ENCODE measurements at regions not wholly inside any gene's neighbourhood (a gene's known extent, or its start where the extent isn't known, plus 50 kb on each side); places are given as distances from the start of the nearest gene placed in this dataset.

DNA sequence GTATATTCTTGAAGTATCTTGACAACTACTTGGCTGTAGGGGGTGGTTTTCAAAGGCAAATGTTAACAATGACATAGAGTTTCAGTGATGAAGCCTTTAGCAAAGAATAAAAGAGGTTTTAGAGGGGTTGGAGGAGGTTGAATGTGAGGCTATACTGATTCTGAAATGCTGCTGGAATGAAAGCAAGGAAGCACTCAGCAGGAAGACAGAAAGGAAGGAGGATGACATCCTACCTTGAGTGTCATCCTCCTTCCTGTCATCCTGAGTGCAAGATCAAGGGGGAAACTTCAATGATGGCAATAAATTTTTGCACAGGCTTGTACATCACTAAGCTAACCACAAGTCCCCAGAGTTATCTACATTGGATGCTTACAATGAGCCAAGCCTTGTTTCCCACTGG lies 120.5 kb downstream of the APIP start:
- H3K4me3 ChIP-seq (ENCODE audit: control extremely low read depth in 1 of 5, extremely low read depth in 1 of 5, insufficient read depth in 1 of 5, low read depth in 2 of 5, low read length in 4 of 5): no peak overlapping the region
- Mint-ChIP-seq H3K9me3 (ENCODE audit: insufficient read depth) (no peaks in the 10 kb centered on the region), H3K4me3 (no peak overlapping the region), H3K27me3 (peaks cover 16% of the 10 kb centered on the region), H3K27ac (no peak overlapping the region), H3K4me1 (no peaks in the 10 kb centered on the region)
- no peaks in the 10 kb centered on the region for H3K79me2 ChIP-seq (ENCODE audit: control insufficient read depth, insufficient read depth, low read length)
- H3K9me3 ChIP-seq (ENCODE audit: control extremely low read depth in 1 of 3, control insufficient read depth in 2 of 3, insufficient read depth in 1 of 3, low read length in 2 of 3): peaks cover 0 to 8% (median 0%) of the 10 kb centered on the region in 3 donors
- H3K4me2 ChIP-seq (replicated peaks; ENCODE audit: low read depth, low read length, poor library complexity, severe bottlenecking): no peak overlapping the region
- no peaks in the 10 kb centered on the region for H3K27me3 ChIP-seq (replicated peaks in 1 of 4; ENCODE audit: control extremely low read depth in 1 of 4, control insufficient read depth in 3 of 4, insufficient read depth in 4 of 4, low read length in 3 of 4)
- no peaks in the 10 kb centered on the region for H4K20me1 ChIP-seq (ENCODE audit: control insufficient read depth, insufficient read depth, low read length, poor library complexity, severe bottlenecking)
- ATAC-seq (ENCODE audit: low read depth) (no peak), DNase-seq (no peak)
- H3K9ac ChIP-seq (ENCODE audit: low read length): no peak overlapping the region
- H3K27ac ChIP-seq (ENCODE audit: low read length in 2 of 2): no peak overlapping the region
- ChIA-PET POLR2A (no interaction called here), CTCF (no interaction called here)
- TF ChIP-seq, protein P1, sequence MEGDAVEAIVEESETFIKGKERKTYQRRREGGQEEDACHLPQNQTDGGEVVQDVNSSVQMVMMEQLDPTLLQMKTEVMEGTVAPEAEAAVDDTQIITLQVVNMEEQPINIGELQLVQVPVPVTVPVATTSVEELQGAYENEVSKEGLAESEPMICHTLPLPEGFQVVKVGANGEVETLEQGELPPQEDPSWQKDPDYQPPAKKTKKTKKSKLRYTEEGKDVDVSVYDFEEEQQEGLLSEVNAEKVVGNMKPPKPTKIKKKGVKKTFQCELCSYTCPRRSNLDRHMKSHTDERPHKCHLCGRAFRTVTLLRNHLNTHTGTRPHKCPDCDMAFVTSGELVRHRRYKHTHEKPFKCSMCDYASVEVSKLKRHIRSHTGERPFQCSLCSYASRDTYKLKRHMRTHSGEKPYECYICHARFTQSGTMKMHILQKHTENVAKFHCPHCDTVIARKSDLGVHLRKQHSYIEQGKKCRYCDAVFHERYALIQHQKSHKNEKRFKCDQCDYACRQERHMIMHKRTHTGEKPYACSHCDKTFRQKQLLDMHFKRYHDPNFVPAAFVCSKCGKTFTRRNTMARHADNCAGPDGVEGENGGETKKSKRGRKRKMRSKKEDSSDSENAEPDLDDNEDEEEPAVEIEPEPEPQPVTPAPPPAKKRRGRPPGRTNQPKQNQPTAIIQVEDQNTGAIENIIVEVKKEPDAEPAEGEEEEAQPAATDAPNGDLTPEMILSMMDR (IDR thresholded peaks at IDR 0.05): no peak
- TF ChIP-seq EZH2 (IDR thresholded peaks at IDR 0.05; ENCODE audit: borderline replicate concordance, insufficient read depth, low read depth, low read length, poor library complexity, severe bottlenecking): no peak
- H3K4me1 ChIP-seq (ENCODE audit: control insufficient read depth in 2 of 2, insufficient read depth in 2 of 2, low read length in 2 of 2): no peaks in the 10 kb centered on the region
- no peak overlapping the region for H2AFZ ChIP-seq (ENCODE audit: insufficient read depth, low read depth, low read length, poor library complexity, severe bottlenecking)
- no peaks in the 10 kb centered on the region for H3K36me3 ChIP-seq (replicated peaks in 1 of 2; ENCODE audit: control extremely low read depth in 1 of 2, control insufficient read depth in 1 of 2, extremely low read depth in 1 of 2, insufficient read depth in 2 of 2, low read length in 1 of 2)
- intact Hi-C loops (cut with micrococcal nuclease): no loop called here

DNA sequence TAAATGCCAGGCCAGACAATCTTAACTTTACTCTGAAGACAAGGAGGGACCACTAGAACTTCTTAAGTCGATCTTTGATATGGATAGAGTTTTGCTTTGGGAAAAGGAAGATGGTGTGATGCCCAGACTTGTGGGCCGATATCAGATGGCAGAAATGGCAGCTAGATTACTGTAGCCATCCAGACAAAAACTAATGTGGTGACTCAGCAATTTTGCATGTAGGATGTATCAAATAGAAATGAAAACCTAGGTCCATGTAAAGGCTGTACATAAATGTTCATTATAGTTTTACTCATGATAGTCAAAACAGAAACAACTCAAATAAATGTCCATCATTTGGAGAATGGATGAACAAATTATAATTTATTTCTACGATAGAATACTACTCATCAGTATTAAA lies 121.5 kb downstream of the APIP start:
- Mint-ChIP-seq H3K27me3 (peaks cover 16% of the 10 kb centered on the region), H3K9me3 (ENCODE audit: insufficient read depth) (peaks cover 3% of the 10 kb centered on the region), H3K4me3 (no peak overlapping the region), H3K4me1 (no peaks in the 10 kb centered on the region), H3K27ac (no peak overlapping the region)
- no peak for TF ChIP-seq EZH2 (IDR thresholded peaks at IDR 0.05; ENCODE audit: borderline replicate concordance, insufficient read depth, low read depth, low read length, poor library complexity, severe bottlenecking)
- TF ChIP-seq, protein P1 (IDR thresholded peaks at IDR 0.05): no peak
- ChIA-PET CTCF (no interaction called here), POLR2A (no interaction called here)
- Histone ChIP-seq H3K4me1 (ENCODE audit: control insufficient read depth in 2 of 2, insufficient read depth in 2 of 2, low read length in 2 of 2) (no peaks in the 10 kb centered on the region), H4K20me1 (ENCODE audit: control insufficient read depth, insufficient read depth, low read length, poor library complexity, severe bottlenecking) (no peaks in the 10 kb centered on the region), H3K4me2 (replicated peaks; ENCODE audit: low read depth, low read length, poor library complexity, severe bottlenecking) (no peak overlapping the region), H3K9ac (ENCODE audit: low read length) (no peak overlapping the region), H2AFZ (ENCODE audit: insufficient read depth, low read depth, low read length, poor library complexity, severe bottlenecking) (no peak overlapping the region), H3K27me3 (replicated peaks in 1 of 4; ENCODE audit: control extremely low read depth in 1 of 4, control insufficient read depth in 3 of 4, insufficient read depth in 4 of 4, low read length in 3 of 4) (no peaks in the 10 kb centered on the region), H3K36me3 (replicated peaks in 1 of 2; ENCODE audit: control extremely low read depth in 1 of 2, control insufficient read depth in 1 of 2, extremely low read depth in 1 of 2, insufficient read depth in 2 of 2, low read length in 1 of 2) (no peaks in the 10 kb centered on the region), H3K79me2 (ENCODE audit: control insufficient read depth, insufficient read depth, low read length) (no peaks in the 10 kb centered on the region), H3K9me3 (ENCODE audit: control extremely low read depth in 1 of 3, control insufficient read depth in 2 of 3, insufficient read depth in 1 of 3, low read length in 2 of 3) (peaks cover 0 to 8% (median 4%) of the 10 kb centered on the region in 3 donors), H3K27ac (ENCODE audit: low read length in 2 of 2) (no peak overlapping the region), H3K4me3 (ENCODE audit: control extremely low read depth in 1 of 5, extremely low read depth in 1 of 5, insufficient read depth in 1 of 5, low read depth in 2 of 5, low read length in 4 of 5) (no peak overlapping the region)
- 67% methylated on average over 1 of the region's 3 CpGs for WGBS (ENCODE audit: insufficient coverage)
- ATAC-seq (ENCODE audit: low read depth) (no peak), DNase-seq (no peak)
- intact Hi-C loops (cut with micrococcal nuclease): no loop called here
